ENCODE measurements at regions not wholly inside any gene's neighbourhood (a gene's known extent, or its start where the extent isn't known, plus 50 kb on each side); places are given as distances from the start of the nearest gene placed in this dataset.

DNA sequence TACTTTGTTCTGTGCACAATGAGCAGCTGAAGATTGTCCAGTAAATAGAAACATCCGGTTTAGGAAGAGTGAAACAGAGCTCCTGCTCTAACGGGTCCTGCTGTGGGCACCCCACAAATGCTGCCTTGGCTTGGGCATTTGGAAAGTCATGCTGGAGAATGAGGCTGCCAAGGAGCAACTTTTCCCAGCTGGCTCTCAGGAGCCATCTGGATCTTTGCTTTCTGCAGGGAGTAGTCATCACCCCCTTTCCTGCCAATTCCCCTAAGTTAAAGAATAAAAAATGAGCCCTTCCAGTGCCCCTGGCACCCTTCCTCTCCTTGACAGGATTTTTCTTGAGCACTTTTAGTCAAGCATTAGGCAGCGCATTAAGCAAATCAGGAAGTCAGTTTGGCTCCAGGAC lies 90.0 kb downstream of the FAM43A start:
- Histone ChIP-seq H3K27me3 (ENCODE audit: control insufficient read depth, insufficient read depth, low read length) (peaks cover 46% of the 10 kb centered on the region), H3K4me3 (ENCODE audit: low read depth, low read length) (no peak overlapping the region), H3K27ac (ENCODE audit: low read depth, low read length) (no peak overlapping the region), H3K9me3 (ENCODE audit: control insufficient read depth, insufficient read depth, low read length) (no peaks in the 10 kb centered on the region)
- ChIA-PET CTCF (no interaction called here), POLR2A (no interaction called here)
- TF ChIP-seq, protein P1, sequence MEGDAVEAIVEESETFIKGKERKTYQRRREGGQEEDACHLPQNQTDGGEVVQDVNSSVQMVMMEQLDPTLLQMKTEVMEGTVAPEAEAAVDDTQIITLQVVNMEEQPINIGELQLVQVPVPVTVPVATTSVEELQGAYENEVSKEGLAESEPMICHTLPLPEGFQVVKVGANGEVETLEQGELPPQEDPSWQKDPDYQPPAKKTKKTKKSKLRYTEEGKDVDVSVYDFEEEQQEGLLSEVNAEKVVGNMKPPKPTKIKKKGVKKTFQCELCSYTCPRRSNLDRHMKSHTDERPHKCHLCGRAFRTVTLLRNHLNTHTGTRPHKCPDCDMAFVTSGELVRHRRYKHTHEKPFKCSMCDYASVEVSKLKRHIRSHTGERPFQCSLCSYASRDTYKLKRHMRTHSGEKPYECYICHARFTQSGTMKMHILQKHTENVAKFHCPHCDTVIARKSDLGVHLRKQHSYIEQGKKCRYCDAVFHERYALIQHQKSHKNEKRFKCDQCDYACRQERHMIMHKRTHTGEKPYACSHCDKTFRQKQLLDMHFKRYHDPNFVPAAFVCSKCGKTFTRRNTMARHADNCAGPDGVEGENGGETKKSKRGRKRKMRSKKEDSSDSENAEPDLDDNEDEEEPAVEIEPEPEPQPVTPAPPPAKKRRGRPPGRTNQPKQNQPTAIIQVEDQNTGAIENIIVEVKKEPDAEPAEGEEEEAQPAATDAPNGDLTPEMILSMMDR (IDR thresholded peaks at IDR 0.05; ENCODE audit: low read depth, low read length): no peak
- DNase-seq (ENCODE audit: low read depth, low spot score): no peak

DNA sequence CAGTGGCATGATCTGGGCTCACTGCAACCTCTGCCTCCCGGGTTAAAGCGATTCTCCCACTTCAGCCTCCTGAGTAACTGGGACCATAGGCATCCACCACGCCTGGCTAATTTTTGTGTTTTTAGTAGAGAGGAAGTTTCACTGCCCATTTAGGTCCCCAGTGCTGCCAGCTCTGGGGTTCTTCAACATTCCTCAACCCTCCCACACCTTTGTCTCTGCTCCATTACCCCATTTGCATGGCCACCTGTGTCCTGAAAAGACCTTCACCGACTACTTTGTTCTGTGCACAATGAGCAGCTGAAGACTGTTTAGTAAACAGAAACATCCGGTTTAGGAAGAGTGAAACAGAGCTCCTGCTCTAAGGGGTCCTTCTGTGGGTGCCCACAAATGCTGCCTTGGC lies 92.0 kb downstream of the FAM43A start:
- CTCF ChIA-PET: no interaction called here
- no peak for DNase-seq (ENCODE audit: low read depth, low spot score)
- TF ChIP-seq, protein P1 (IDR thresholded peaks at IDR 0.05; ENCODE audit: low read depth, low read length): no peak
- POLR2A ChIA-PET: no interaction called here
- Histone ChIP-seq H3K27ac (ENCODE audit: low read depth, low read length) (no peak overlapping the region), H3K27me3 (ENCODE audit: control insufficient read depth, insufficient read depth, low read length) (peaks cover 41% of the 10 kb centered on the region), H3K4me3 (ENCODE audit: low read depth, low read length) (no peak overlapping the region), H3K9me3 (ENCODE audit: control insufficient read depth, insufficient read depth, low read length) (no peaks in the 10 kb centered on the region)

DNA sequence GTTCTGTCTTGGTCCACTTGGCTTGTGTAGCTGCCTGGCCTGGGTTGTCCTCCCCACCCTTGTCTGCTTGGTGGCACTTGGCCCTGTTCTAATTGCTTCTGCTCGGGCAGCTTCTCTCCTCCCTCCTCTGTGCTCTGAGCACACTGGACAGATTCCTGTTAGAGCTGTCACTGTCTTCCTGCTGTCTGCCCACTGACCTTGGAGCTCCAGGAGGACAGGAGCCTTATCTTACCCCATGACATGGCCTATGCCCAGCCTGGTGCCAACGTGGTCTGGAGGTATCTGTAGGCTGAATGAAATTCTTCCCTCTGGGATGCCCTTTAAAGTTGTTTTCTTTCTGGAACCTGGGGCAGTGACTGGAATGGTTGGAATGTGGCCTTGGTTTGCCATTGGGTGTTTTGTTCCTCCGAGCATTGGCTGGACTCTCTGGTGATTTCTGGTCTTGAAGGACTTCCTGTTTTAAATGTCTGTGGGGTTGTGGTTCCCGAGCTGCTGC lies 94.1 kb downstream of the FAM43A start:
- TF ChIP-seq, protein P1 (IDR thresholded peaks at IDR 0.05; ENCODE audit: low read depth, low read length): no peak
- H3K27ac ChIP-seq (ENCODE audit: low read depth, low read length): no peak overlapping the region
- H3K4me3 ChIP-seq (ENCODE audit: low read depth, low read length): no peak overlapping the region
- DNase-seq (ENCODE audit: low read depth, low spot score): no peak
- ChIA-PET CTCF (no interaction called here), POLR2A (no interaction called here)
- H3K9me3 ChIP-seq (ENCODE audit: control insufficient read depth, insufficient read depth, low read length): no peaks in the 10 kb centered on the region
- H3K27me3 ChIP-seq (ENCODE audit: control insufficient read depth, insufficient read depth, low read length): peaks cover 29% of the 10 kb centered on the region

DNA sequence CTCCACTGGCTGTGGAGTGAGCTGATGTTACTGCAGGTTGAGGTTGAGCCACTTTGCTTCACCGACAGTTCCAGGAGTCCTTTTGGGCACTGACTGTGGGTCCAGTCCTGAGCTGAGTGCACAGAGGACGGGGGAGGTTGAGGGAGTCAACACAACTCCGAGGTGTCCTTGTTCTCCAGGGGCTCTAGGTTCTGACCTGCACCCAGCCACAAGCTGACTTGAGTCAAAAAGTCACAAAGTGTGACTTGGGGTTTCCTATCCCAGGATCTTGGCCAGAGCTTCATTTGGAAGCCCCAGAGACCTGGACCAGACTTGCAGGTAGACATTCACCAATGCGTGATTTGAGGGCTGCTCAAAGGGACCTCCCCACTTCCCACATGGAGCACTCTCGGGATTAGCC lies 95.0 kb downstream of the FAM43A start:
- TF ChIP-seq, protein P1 (IDR thresholded peaks at IDR 0.05; ENCODE audit: low read depth, low read length): no peak
- Histone ChIP-seq H3K27ac (ENCODE audit: low read depth, low read length) (no peak overlapping the region), H3K9me3 (ENCODE audit: control insufficient read depth, insufficient read depth, low read length) (no peaks in the 10 kb centered on the region), H3K4me3 (ENCODE audit: low read depth, low read length) (no peak overlapping the region), H3K27me3 (ENCODE audit: control insufficient read depth, insufficient read depth, low read length) (peaks cover 24% of the 10 kb centered on the region)
- DNase-seq (ENCODE audit: low read depth, low spot score): no peak
- ChIA-PET CTCF (no interaction called here), POLR2A (no interaction called here)

DNA sequence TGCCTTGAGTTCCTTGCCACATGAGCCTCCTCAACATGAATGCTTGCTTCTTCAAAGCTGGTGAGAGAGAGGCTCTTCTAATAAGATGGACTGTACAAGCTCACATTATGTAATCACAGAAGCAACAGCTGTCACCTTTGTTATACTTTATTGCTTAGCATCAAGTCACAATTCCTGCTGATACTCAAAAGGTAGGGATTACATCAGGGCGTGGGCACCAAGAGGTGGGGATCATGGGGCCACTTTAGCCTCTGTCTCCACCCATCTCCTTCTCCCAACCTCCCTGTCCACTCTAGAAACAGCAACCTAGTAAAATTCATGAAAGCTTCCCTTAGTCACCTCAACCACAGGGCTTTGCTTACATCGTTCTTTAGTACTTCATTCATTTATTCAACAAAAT lies 95.9 kb downstream of the FAM43A start:
- DNase-seq (ENCODE audit: low read depth, low spot score): no peak
- CTCF ChIA-PET: no interaction called here
- no peak overlapping the region for H3K27ac ChIP-seq (ENCODE audit: low read depth, low read length)

More for the DNA sequence above, 95.9 kb downstream of the FAM43A start:
- H3K27me3 ChIP-seq (ENCODE audit: control insufficient read depth, insufficient read depth, low read length): peaks cover 18% of the 10 kb centered on the region
- POLR2A ChIA-PET: no interaction called here
- H3K4me3 ChIP-seq (ENCODE audit: low read depth, low read length): no peak overlapping the region
- TF ChIP-seq, protein P1 (IDR thresholded peaks at IDR 0.05; ENCODE audit: low read depth, low read length): no peak
- no peaks in the 10 kb centered on the region for H3K9me3 ChIP-seq (ENCODE audit: control insufficient read depth, insufficient read depth, low read length)

Measured in AG04450 (cell line).